ENCODE measurements at regions not wholly inside any gene's neighbourhood (a gene's known extent, or its start where the extent isn't known, plus 50 kb on each side); places are given as distances from the start of the nearest gene placed in this dataset.

GRCh38 chr10:20630092-20630643 lies 266.9 kb downstream of the NEBL start:
- no peak for TF ChIP-seq CTCF (optimal IDR thresholded peaks at IDR 0.05 in 1 of 3, IDR thresholded peaks at IDR 0.05 in 1 of 3, conservative IDR thresholded peaks at IDR 0.05 in 1 of 3; ENCODE audit: extremely low read depth in 1 of 3, insufficient read depth in 2 of 3, low read length in 3 of 3)
- no peak for TF ChIP-seq EZH2 (IDR thresholded peaks at IDR 0.05; ENCODE audit: low read length)

All from keratinocyte (primary cell).